ENCODE measurements at regions not wholly inside any gene's neighbourhood (a gene's known extent, or its start where the extent isn't known, plus 50 kb on each side); places are given as distances from the start of the nearest gene placed in this dataset.
"Not testable (repeated sequence)": the region's sequence is repeated elsewhere in the genome, so short reads cannot be mapped to it uniquely, and the experiment has no call there.

DNA sequence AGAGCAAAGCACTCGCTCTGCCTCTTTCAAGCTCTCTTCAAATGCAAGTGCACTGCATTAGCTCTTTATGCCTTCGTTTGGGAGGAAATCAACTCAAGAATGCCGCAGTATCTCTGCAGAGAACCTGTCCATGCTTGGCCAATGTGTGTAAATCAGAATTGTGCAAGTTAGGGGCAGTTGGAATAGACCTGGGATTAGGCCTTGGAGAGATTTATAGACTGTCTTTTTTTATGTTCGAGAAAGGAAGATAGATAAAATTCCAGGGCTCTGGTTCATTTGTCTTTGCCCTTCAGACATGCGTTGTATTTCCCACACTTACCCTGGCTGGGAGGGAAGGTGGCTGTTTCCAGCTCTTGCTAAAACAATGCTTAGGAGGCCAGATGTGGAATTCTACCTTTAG lies 163.7 kb downstream of the MOBP start:
- no peak for TF ChIP-seq CTCF (conservative IDR thresholded peaks at IDR 0.05; ENCODE audit: low read depth, low read length)
- no peak overlapping the region for H3K4me3 ChIP-seq (ENCODE audit: low read depth, low read length)
- no peak for DNase-seq (ENCODE audit: low read depth)

DNA sequence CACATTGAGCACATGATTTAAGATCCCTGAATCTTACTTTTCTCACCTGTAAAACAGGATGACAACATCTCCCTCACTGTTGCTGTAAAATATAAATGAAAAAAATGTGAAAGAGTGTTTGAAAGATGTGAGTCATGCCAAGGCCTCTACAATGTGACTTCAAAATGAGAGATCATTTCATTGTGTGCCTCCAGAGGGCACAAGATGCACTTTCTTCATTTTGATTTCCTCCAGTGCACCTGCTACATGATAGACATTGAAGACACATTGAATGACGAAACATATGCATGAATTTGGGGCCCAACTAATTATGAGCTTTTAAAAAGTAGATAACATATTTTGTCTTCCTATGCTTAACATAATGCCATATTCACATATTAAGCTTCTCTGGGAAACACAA lies 170.3 kb downstream of the MOBP start:
- TF ChIP-seq CTCF (conservative IDR thresholded peaks at IDR 0.05; ENCODE audit: low read depth, low read length): peak; percentile 58

GRCh38 chr3:39638301-39638700 lies 170.8 kb downstream of the MOBP start:
- no peak for DNase-seq (ENCODE audit: low read depth)
- TF ChIP-seq CTCF (conservative IDR thresholded peaks at IDR 0.05; ENCODE audit: low read depth, low read length): no peak
- no peak overlapping the region for H3K4me3 ChIP-seq (ENCODE audit: low read depth, low read length)

More for the DNA sequence above, 170.3 kb downstream of the MOBP start:
- DNase-seq (ENCODE audit: low read depth): peak; percentile 39
- no peak overlapping the region for H3K4me3 ChIP-seq (ENCODE audit: low read depth, low read length)

DNA sequence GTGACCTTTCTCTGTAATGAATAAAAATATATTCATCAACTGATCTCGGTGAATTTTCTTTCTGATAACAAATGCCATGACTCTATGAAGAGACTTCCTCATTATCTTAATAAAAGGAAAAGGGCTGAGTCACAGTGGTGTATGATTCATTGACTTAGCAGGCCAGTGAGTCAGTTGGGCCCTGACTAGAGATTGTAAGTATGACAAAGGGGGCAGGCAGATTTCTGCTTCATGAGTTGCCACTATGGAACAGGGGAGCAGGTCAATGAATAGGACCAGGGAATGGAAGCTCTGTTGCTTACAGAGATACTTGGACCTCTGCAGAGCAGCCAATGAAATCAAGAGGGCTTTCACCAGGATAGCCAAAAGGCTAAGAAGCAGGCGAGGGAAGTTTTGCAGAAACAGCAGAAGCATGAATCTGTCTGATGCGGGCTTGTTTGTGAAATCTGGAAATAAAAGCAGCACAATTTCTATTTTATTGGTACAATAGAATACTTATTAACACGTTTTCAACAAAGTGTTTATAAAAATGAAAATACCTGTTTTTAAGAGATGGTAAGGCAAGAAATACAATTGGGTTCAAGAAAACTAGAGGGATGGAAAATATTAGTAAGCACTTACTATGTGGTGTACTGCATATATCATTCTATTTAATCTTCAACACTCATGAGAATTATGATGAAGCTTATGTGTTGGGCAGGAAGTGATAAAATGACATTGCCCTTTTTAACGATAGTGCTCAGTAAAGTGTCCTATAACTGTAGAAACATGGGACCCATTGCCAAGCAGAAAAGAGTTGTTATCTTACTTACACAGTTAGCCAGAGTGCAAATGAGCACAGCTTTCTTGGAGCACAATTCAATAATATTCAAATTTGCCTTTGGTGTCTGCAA lies 169.8 kb upstream of the MYRIP start:
- no peak for TF ChIP-seq CTCF (conservative IDR thresholded peaks at IDR 0.05; ENCODE audit: low read depth, low read length)
- peak; percentile 83 for DNase-seq (ENCODE audit: low read depth)
- H3K4me3 ChIP-seq (ENCODE audit: low read depth, low read length): no peak overlapping the region

GRCh38 chr3:39641274-39641673 lies 168.1 kb upstream of the MYRIP start:
- no peak overlapping the region for H3K4me3 ChIP-seq (ENCODE audit: low read depth, low read length)
- no peak for DNase-seq (ENCODE audit: low read depth)
- TF ChIP-seq CTCF (conservative IDR thresholded peaks at IDR 0.05; ENCODE audit: low read depth, low read length): no peak

DNA sequence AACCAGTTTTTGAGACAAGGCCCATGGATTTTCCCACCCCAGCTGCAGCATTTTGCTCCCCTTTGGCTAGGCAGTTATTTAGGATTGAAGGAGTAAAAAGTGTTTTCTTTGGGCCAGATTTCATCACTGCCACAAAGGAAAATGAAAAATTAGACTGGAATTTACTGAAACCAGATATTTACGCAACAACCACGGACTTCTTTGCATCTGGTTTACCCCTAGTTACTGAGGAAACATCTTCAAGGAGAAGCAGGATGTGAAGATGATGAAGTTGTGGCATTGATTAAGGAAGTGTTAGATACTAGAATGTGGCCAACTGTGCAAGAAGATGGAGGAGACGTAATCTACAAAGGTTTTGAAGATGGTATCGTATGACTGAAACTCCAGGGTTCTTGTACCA lies 165.2 kb upstream of the MYRIP start:
- TF ChIP-seq CTCF (conservative IDR thresholded peaks at IDR 0.05; ENCODE audit: low read depth, low read length): no peak
- no peak for DNase-seq (ENCODE audit: low read depth)
- H3K4me3 ChIP-seq (ENCODE audit: low read depth, low read length): no peak overlapping the region

DNA sequence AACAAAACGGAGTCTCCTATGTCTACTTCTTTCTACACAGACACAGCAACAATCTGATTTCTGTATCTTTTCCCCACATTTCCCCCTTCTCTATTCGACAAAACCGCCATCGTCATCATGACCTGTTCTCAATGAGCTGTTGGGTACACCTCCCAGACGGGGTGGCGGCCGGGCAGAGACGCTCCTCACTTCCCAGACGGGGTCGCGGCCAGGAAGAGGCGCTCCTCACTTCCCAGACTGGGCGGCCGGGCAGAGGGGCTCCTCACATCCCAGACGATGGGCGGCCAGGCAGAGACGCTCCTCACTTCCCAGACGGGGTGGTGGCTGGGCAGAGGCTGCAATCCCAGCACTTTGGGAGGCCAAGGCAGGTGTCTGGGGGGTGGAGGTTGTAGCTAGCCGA lies 158.2 kb upstream of the MYRIP start:
- not testable (repeated sequence) for DNase-seq (ENCODE audit: low read depth)

More for the DNA sequence above, 158.2 kb upstream of the MYRIP start:
- not testable (repeated sequence) for H3K4me3 ChIP-seq (ENCODE audit: low read depth, low read length)

Data from epithelial cell of proximal tubule (primary cell).